ENCODE measurements at regions not wholly inside any gene's neighbourhood (a gene's known extent, or its start where the extent isn't known, plus 50 kb on each side); places are given as distances from the start of the nearest gene placed in this dataset.

GRCh38 chr1:238063454-238063853, 172.7 kb upstream of the ZP4 start:
- H3K9me3 Mint-ChIP-seq = no peaks in the 10 kb centered on the region
- no peaks in the 10 kb centered on the region for H3K4me1 Mint-ChIP-seq (ENCODE audit: low read depth)
- no peaks in the 10 kb centered on the region for H3K27me3 Mint-ChIP-seq (ENCODE audit: insufficient read depth)
- intact Hi-C loops (cut with micrococcal nuclease) = no loop called here
- no peak overlapping the region for H3K4me3 Mint-ChIP-seq
- no peak overlapping the region for H3K27ac Mint-ChIP-seq
- DNase-seq (ENCODE audit: low spot score) = no peak
- H3K36me3 Mint-ChIP-seq (ENCODE audit: low read depth) = no peaks in the 10 kb centered on the region

GRCh38 chr1:238061967-238062613, 171.4 kb upstream of the ZP4 start:
- intact Hi-C loops (cut with micrococcal nuclease) = no loop called here
- no peak for DNase-seq (ENCODE audit: low spot score)

GRCh38 chr1:238060061-238060460, 169.3 kb upstream of the ZP4 start:
- Mint-ChIP-seq H3K4me3 (no peak overlapping the region), H3K27me3 (ENCODE audit: insufficient read depth) (no peaks in the 10 kb centered on the region), H3K27ac (no peak overlapping the region), H3K4me1 (ENCODE audit: low read depth) (no peaks in the 10 kb centered on the region), H3K36me3 (ENCODE audit: low read depth) (no peaks in the 10 kb centered on the region), H3K9me3 (peaks cover 5% of the 10 kb centered on the region)
- intact Hi-C loops (cut with micrococcal nuclease) = no loop called here
- no peak for DNase-seq (ENCODE audit: low spot score)

More at GRCh38 chr1:238061967-238062613, 171.4 kb upstream of the ZP4 start:
- H3K4me3 Mint-ChIP-seq = no peak overlapping the region
- H3K27ac Mint-ChIP-seq = no peak overlapping the region
- H3K9me3 Mint-ChIP-seq = peaks cover 5% of the 10 kb centered on the region
- H3K27me3 Mint-ChIP-seq (ENCODE audit: insufficient read depth) = no peaks in the 10 kb centered on the region
- H3K4me1 Mint-ChIP-seq (ENCODE audit: low read depth) = no peaks in the 10 kb centered on the region
- H3K36me3 Mint-ChIP-seq (ENCODE audit: low read depth) = no peaks in the 10 kb centered on the region

GRCh38 chr1:238052496-238053266, 162.0 kb upstream of the ZP4 start:
- H3K9me3 Mint-ChIP-seq = peaks cover 4% of the 10 kb centered on the region

GRCh38 chr1:238029126-238029525, 138.4 kb upstream of the ZP4 start:
- intact Hi-C loops (cut with micrococcal nuclease) = no loop called here
- H3K9me3 Mint-ChIP-seq = peaks cover 21% of the 10 kb centered on the region
- no peak overlapping the region for H3K4me3 Mint-ChIP-seq
- DNase-seq (ENCODE audit: low spot score) = no peak
- H3K27ac Mint-ChIP-seq = no peak overlapping the region
- H3K27me3 Mint-ChIP-seq (ENCODE audit: insufficient read depth) = no peaks in the 10 kb centered on the region
- no peaks in the 10 kb centered on the region for H3K36me3 Mint-ChIP-seq (ENCODE audit: low read depth)
- no peaks in the 10 kb centered on the region for H3K4me1 Mint-ChIP-seq (ENCODE audit: low read depth)

More at GRCh38 chr1:238052496-238053266, 162.0 kb upstream of the ZP4 start:
- no peak overlapping the region for H3K27ac Mint-ChIP-seq
- DNase-seq (ENCODE audit: low spot score) = no peak
- no peak overlapping the region for H3K4me3 Mint-ChIP-seq
- no peaks in the 10 kb centered on the region for H3K4me1 Mint-ChIP-seq (ENCODE audit: low read depth)
- H3K36me3 Mint-ChIP-seq (ENCODE audit: low read depth) = no peaks in the 10 kb centered on the region
- no peaks in the 10 kb centered on the region for H3K27me3 Mint-ChIP-seq (ENCODE audit: insufficient read depth)
- intact Hi-C loops (cut with micrococcal nuclease) = no loop called here

GRCh38 chr1:238027366-238027765, 136.6 kb upstream of the ZP4 start:
- Mint-ChIP-seq H3K36me3 (ENCODE audit: low read depth) (no peaks in the 10 kb centered on the region), H3K9me3 (peaks cover 14% of the 10 kb centered on the region), H3K27ac (no peak overlapping the region), H3K4me3 (no peak overlapping the region), H3K27me3 (ENCODE audit: insufficient read depth) (no peaks in the 10 kb centered on the region), H3K4me1 (ENCODE audit: low read depth) (no peaks in the 10 kb centered on the region)
- intact Hi-C loops (cut with micrococcal nuclease) = no loop called here
- no peak for DNase-seq (ENCODE audit: low spot score)

GRCh38 chr1:238023137-238023536, 132.4 kb upstream of the ZP4 start:
- no peaks in the 10 kb centered on the region for H3K4me1 Mint-ChIP-seq (ENCODE audit: low read depth)
- DNase-seq (ENCODE audit: low spot score) = no peak
- no peak overlapping the region for H3K27ac Mint-ChIP-seq
- peaks cover 9% of the 10 kb centered on the region for H3K9me3 Mint-ChIP-seq
- H3K36me3 Mint-ChIP-seq (ENCODE audit: low read depth) = no peaks in the 10 kb centered on the region
- H3K4me3 Mint-ChIP-seq = no peak overlapping the region
- no peaks in the 10 kb centered on the region for H3K27me3 Mint-ChIP-seq (ENCODE audit: insufficient read depth)
- intact Hi-C loops (cut with micrococcal nuclease) = no loop called here

- intact Hi-C loops (cut with micrococcal nuclease) = no loop called here
Observed at GRCh38 chr1:238018214-238018613, 127.5 kb upstream of the ZP4 start.

GRCh38 chr1:238006779-238007178, 116.1 kb upstream of the ZP4 start:
- Mint-ChIP-seq H3K27me3 (ENCODE audit: insufficient read depth) (no peaks in the 10 kb centered on the region), H3K36me3 (ENCODE audit: low read depth) (no peaks in the 10 kb centered on the region), H3K9me3 (no peaks in the 10 kb centered on the region), H3K4me1 (ENCODE audit: low read depth) (no peaks in the 10 kb centered on the region), H3K27ac (no peak overlapping the region), H3K4me3 (no peak overlapping the region)
- no peak for DNase-seq (ENCODE audit: low spot score)
- intact Hi-C loops (cut with micrococcal nuclease) = no loop called here

More at GRCh38 chr1:238018214-238018613, 127.5 kb upstream of the ZP4 start:
- no peaks in the 10 kb centered on the region for H3K36me3 Mint-ChIP-seq (ENCODE audit: low read depth)
- H3K4me1 Mint-ChIP-seq (ENCODE audit: low read depth) = no peaks in the 10 kb centered on the region
- no peak overlapping the region for H3K27ac Mint-ChIP-seq
- DNase-seq (ENCODE audit: low spot score) = no peak
- H3K4me3 Mint-ChIP-seq = no peak overlapping the region
- H3K9me3 Mint-ChIP-seq = peaks cover 19% of the 10 kb centered on the region
- no peaks in the 10 kb centered on the region for H3K27me3 Mint-ChIP-seq (ENCODE audit: insufficient read depth)

GRCh38 chr1:238005116-238005515, 114.4 kb upstream of the ZP4 start:
- H3K4me3 Mint-ChIP-seq = no peak overlapping the region
- no peaks in the 10 kb centered on the region for H3K9me3 Mint-ChIP-seq
- intact Hi-C loops (cut with micrococcal nuclease) = no loop called here
- no peaks in the 10 kb centered on the region for H3K36me3 Mint-ChIP-seq (ENCODE audit: low read depth)
- no peak overlapping the region for H3K27ac Mint-ChIP-seq
- no peaks in the 10 kb centered on the region for H3K4me1 Mint-ChIP-seq (ENCODE audit: low read depth)
- H3K27me3 Mint-ChIP-seq (ENCODE audit: insufficient read depth) = no peaks in the 10 kb centered on the region
- no peak for DNase-seq (ENCODE audit: low spot score)

- H3K9me3 Mint-ChIP-seq = no peaks in the 10 kb centered on the region
- no peak overlapping the region for H3K27ac Mint-ChIP-seq
- H3K4me1 Mint-ChIP-seq (ENCODE audit: low read depth) = no peaks in the 10 kb centered on the region
- H3K27me3 Mint-ChIP-seq (ENCODE audit: insufficient read depth) = no peaks in the 10 kb centered on the region
- intact Hi-C loops (cut with micrococcal nuclease) = no loop called here
- DNase-seq (ENCODE audit: low spot score) = no peak
- no peak overlapping the region for H3K4me3 Mint-ChIP-seq
- H3K36me3 Mint-ChIP-seq (ENCODE audit: low read depth) = no peaks in the 10 kb centered on the region
Observed at GRCh38 chr1:238001818-238002217, 111.1 kb upstream of the ZP4 start.

- no peaks in the 10 kb centered on the region for H3K9me3 Mint-ChIP-seq
Observed at GRCh38 chr1:237999426-238000052, 108.8 kb upstream of the ZP4 start.

GRCh38 chr1:237998581-237998980, 107.9 kb upstream of the ZP4 start:
- Mint-ChIP-seq H3K4me3 (no peak overlapping the region), H3K9me3 (no peaks in the 10 kb centered on the region), H3K27ac (no peak overlapping the region), H3K4me1 (ENCODE audit: low read depth) (no peaks in the 10 kb centered on the region), H3K36me3 (ENCODE audit: low read depth) (no peaks in the 10 kb centered on the region), H3K27me3 (ENCODE audit: insufficient read depth) (no peaks in the 10 kb centered on the region)
- intact Hi-C loops (cut with micrococcal nuclease) = no loop called here
- DNase-seq (ENCODE audit: low spot score) = no peak

More at GRCh38 chr1:237999426-238000052, 108.8 kb upstream of the ZP4 start:
- DNase-seq (ENCODE audit: low spot score) = no peak
- intact Hi-C loops (cut with micrococcal nuclease) = no loop called here
- Mint-ChIP-seq H3K4me3 (no peak overlapping the region), H3K4me1 (ENCODE audit: low read depth) (no peaks in the 10 kb centered on the region), H3K36me3 (ENCODE audit: low read depth) (no peaks in the 10 kb centered on the region), H3K27ac (no peak overlapping the region), H3K27me3 (ENCODE audit: insufficient read depth) (no peaks in the 10 kb centered on the region)
